Stimulated activated memory B cell treated with anti-CD40 and anti-IgM and Interleukin-4, amounts not matched to agents 10 μg/mL and 1 μg/mL and 100 μg/mL, for 72 hours (primary cell): ENCODE measurements at regions not wholly inside any gene's neighbourhood (a gene's known extent, or its start where the extent isn't known, plus 50 kb on each side); places are given as distances from the start of the nearest gene placed in this dataset.
A peak's percentile ranks its signal among the peaks of the same experiment; 100 is the strongest.
"Not testable (repeated sequence)": the region's sequence is repeated elsewhere in the genome, so short reads cannot be mapped to it uniquely, and the experiment has no call there.

Experiments used
- ATAC-seq: fragments of 150-1000 bp; cut with Tn5 transposase; 2 replicates; pipeline ENCODE4 v1.10.0; 2021
- H3K27ac Mint-ChIP-seq: one replicate; pipeline ENCODE4 v1.8.0; 2022; ENCODE audit warnings: mild to moderate bottlenecking, mixed read lengths
- H3K27me3 Mint-ChIP-seq: one replicate; pipeline ENCODE4 v1.8.0; 2022; ENCODE audit warnings: mixed read lengths
- H3K36me3 Mint-ChIP-seq: one replicate; pipeline ENCODE4 v1.8.0; 2022; ENCODE audit warnings: mixed read lengths
- H3K4me1 Mint-ChIP-seq: one replicate; pipeline ENCODE4 v1.8.0; 2022; ENCODE audit warnings: mixed read lengths
- H3K4me3 Mint-ChIP-seq: one replicate; pipeline ENCODE4 v1.8.0; 2022; ENCODE audit warnings: mild to moderate bottlenecking, moderate library complexity, mixed read lengths
- H3K9me3 Mint-ChIP-seq: one replicate; pipeline ENCODE4 v1.8.0; 2022; ENCODE audit warnings: mixed read lengths

GRCh38 chrX:2162695-2163094, 338.1 kb downstream of the DHRSX start:
- ATAC-seq = peak; percentile 69

GRCh38 chrX:2159861-2160260, 340.9 kb downstream of the DHRSX start:
- Mint-ChIP-seq H3K4me3 (no peak overlapping the region), H3K9me3 (peaks cover 2% of the 10 kb centered on the region), H3K27me3 (peaks cover 8% of the 10 kb centered on the region), H3K27ac (no peak overlapping the region), H3K4me1 (peaks cover 7% of the 10 kb centered on the region), H3K36me3 (peaks cover 10% of the 10 kb centered on the region)
- ATAC-seq = no peak

More at GRCh38 chrX:2162695-2163094, 338.1 kb downstream of the DHRSX start:
- Mint-ChIP-seq H3K9me3 (peaks cover 4% of the 10 kb centered on the region), H3K27me3 (no peaks in the 10 kb centered on the region), H3K27ac (peak overlapping the region; percentile 17), H3K4me3 (no peak overlapping the region), H3K4me1 (peaks cover 12% of the 10 kb centered on the region), H3K36me3 (peaks cover 10% of the 10 kb centered on the region)

- peaks cover 2% of the 10 kb centered on the region for H3K9me3 Mint-ChIP-seq
- ATAC-seq = no peak
- H3K4me1 Mint-ChIP-seq = peaks cover 7% of the 10 kb centered on the region
- peaks cover 10% of the 10 kb centered on the region for H3K36me3 Mint-ChIP-seq
- H3K27me3 Mint-ChIP-seq = peaks cover 8% of the 10 kb centered on the region
- H3K27ac Mint-ChIP-seq = no peak overlapping the region
- no peak overlapping the region for H3K4me3 Mint-ChIP-seq
Observed at GRCh38 chrX:2159393-2159792, 341.4 kb downstream of the DHRSX start.

- Mint-ChIP-seq H3K4me3 (no peak overlapping the region), H3K9me3 (peaks cover 18% of the 10 kb centered on the region), H3K4me1 (no peaks in the 10 kb centered on the region), H3K36me3 (no peaks in the 10 kb centered on the region), H3K27ac (no peak overlapping the region), H3K27me3 (peaks cover 2% of the 10 kb centered on the region)
- no peak for ATAC-seq
Observed at GRCh38 chrX:2150722-2151121, 350.1 kb downstream of the DHRSX start.

GRCh38 chrX:2150014-2150413, 350.8 kb downstream of the DHRSX start:
- not testable (repeated sequence) for H3K36me3 Mint-ChIP-seq, H3K4me1 Mint-ChIP-seq, H3K27ac Mint-ChIP-seq, H3K4me3 Mint-ChIP-seq, ATAC-seq, H3K27me3 Mint-ChIP-seq
- H3K9me3 Mint-ChIP-seq = peaks cover 18% of the 10 kb centered on the region

GRCh38 chrX:2149055-2149454, 351.7 kb downstream of the DHRSX start:
- not testable (repeated sequence) for H3K27ac Mint-ChIP-seq, H3K27me3 Mint-ChIP-seq
- H3K9me3 Mint-ChIP-seq = peaks cover 18% of the 10 kb centered on the region

GRCh38 chrX:2147928-2148327, 352.8 kb downstream of the DHRSX start:
- H3K36me3 Mint-ChIP-seq = peaks cover 1% of the 10 kb centered on the region
- no peak overlapping the region for H3K27ac Mint-ChIP-seq
- peaks cover 19% of the 10 kb centered on the region for H3K9me3 Mint-ChIP-seq
- no peak for ATAC-seq
- H3K27me3 Mint-ChIP-seq = no peaks in the 10 kb centered on the region
- H3K4me3 Mint-ChIP-seq = no peak overlapping the region
- H3K4me1 Mint-ChIP-seq = no peaks in the 10 kb centered on the region

More at GRCh38 chrX:2149055-2149454, 351.7 kb downstream of the DHRSX start:
- ATAC-seq, H3K4me1 Mint-ChIP-seq, H3K36me3 Mint-ChIP-seq, H3K4me3 Mint-ChIP-seq: not testable (repeated sequence)

GRCh38 chrX:2145692-2146367, 354.9 kb downstream of the DHRSX start:
- Mint-ChIP-seq H3K36me3 (peaks cover 5% of the 10 kb centered on the region), H3K9me3 (peaks cover 25% of the 10 kb centered on the region), H3K27me3 (no peaks in the 10 kb centered on the region), H3K4me1 (no peaks in the 10 kb centered on the region), H3K27ac (no peak overlapping the region), H3K4me3 (no peak overlapping the region)
- ATAC-seq = no peak

GRCh38 chrX:2137882-2138281, 362.9 kb downstream of the DHRSX start:
- H3K4me1 Mint-ChIP-seq = no peaks in the 10 kb centered on the region
- no peaks in the 10 kb centered on the region for H3K27me3 Mint-ChIP-seq
- peaks cover 3% of the 10 kb centered on the region for H3K36me3 Mint-ChIP-seq
- H3K27ac Mint-ChIP-seq = no peak overlapping the region
- no peak overlapping the region for H3K4me3 Mint-ChIP-seq
- no peak for ATAC-seq
- H3K9me3 Mint-ChIP-seq = peaks cover 22% of the 10 kb centered on the region

- Mint-ChIP-seq H3K4me3 (no peak overlapping the region), H3K9me3 (peaks cover 18% of the 10 kb centered on the region), H3K27ac (no peak overlapping the region), H3K36me3 (no peaks in the 10 kb centered on the region), H3K27me3 (no peaks in the 10 kb centered on the region), H3K4me1 (no peaks in the 10 kb centered on the region)
- ATAC-seq = no peak
Observed at GRCh38 chrX:2136848-2137247, 363.9 kb downstream of the DHRSX start.

GRCh38 chrX:2135421-2135820, 365.4 kb downstream of the DHRSX start:
- Mint-ChIP-seq H3K4me3 (no peak overlapping the region), H3K9me3 (peaks cover 12% of the 10 kb centered on the region), H3K36me3 (no peaks in the 10 kb centered on the region), H3K27me3 (no peaks in the 10 kb centered on the region), H3K27ac (no peak overlapping the region), H3K4me1 (no peaks in the 10 kb centered on the region)
- no peak for ATAC-seq

GRCh38 chrX:2134782-2135181, 366.0 kb downstream of the DHRSX start:
- H3K9me3 Mint-ChIP-seq = peaks cover 9% of the 10 kb centered on the region
- H3K4me3 Mint-ChIP-seq = no peak overlapping the region
- no peak overlapping the region for H3K27ac Mint-ChIP-seq
- ATAC-seq = no peak
- H3K4me1 Mint-ChIP-seq = no peaks in the 10 kb centered on the region
- H3K27me3 Mint-ChIP-seq = no peaks in the 10 kb centered on the region
- H3K36me3 Mint-ChIP-seq = no peaks in the 10 kb centered on the region
